WTC11 (cell line): ENCODE measurements at regions not wholly inside any gene's neighbourhood (a gene's known extent, or its start where the extent isn't known, plus 50 kb on each side); places are given as distances from the start of the nearest gene placed in this dataset.

ENCODE experiments used
- ATAC-seq: fragments of 200-7000 bp; cut with Tn5 transposase; 2 replicates; pipeline ENCODE4 v1.10.0; 2021; ENCODE audit warnings: mild to moderate bottlenecking, moderate library complexity
- CTCF ChIA-PET: fragments of 300-600 bp; sonication (Branson Sonifier 250); formaldehyde crosslinking; loops from one replicate; lab custom pipeline; 2021; ENCODE audit warnings: antibody characterized with exemption; lab: Charles Lee
- POLR2A ChIA-PET: fragments of 350-600 bp; sonication (Branson Sonifier 250); formaldehyde crosslinking; loops from one replicate; lab custom pipeline; 2021; ENCODE audit warnings: antibody characterized with exemption; lab: Charles Lee
- DNase-seq: peaks from one replicate; pipeline ENCODE4 v3.0.0; 2021; ENCODE audit warnings: low spot score
- H3K27ac Mint-ChIP-seq: 2 replicates; pipeline ENCODE4 v1.8.0; 2021; ENCODE audit warnings: mixed read lengths
- H3K27me3 Mint-ChIP-seq: 2 replicates; pipeline ENCODE4 v1.8.0; 2021; ENCODE audit warnings: low read depth, mild to moderate bottlenecking, moderate library complexity, mixed read lengths
- H3K36me3 Mint-ChIP-seq: 2 replicates; pipeline ENCODE4 v1.8.0; 2021; ENCODE audit warnings: mixed read lengths
- H3K4me1 Mint-ChIP-seq: 2 replicates; pipeline ENCODE4 v1.8.0; 2022; ENCODE audit warnings: mixed read lengths
- H3K4me3 Mint-ChIP-seq: 2 replicates; pipeline ENCODE4 v1.8.0; 2021; ENCODE audit warnings: mild to moderate bottlenecking, moderate library complexity, mixed read lengths
- H3K9me3 Mint-ChIP-seq: 2 replicates; pipeline ENCODE4 v1.8.0; 2021; ENCODE audit warnings: mixed read lengths
- ATF1 ChIP-seq: sonication (generic); formaldehyde crosslinking; IDR thresholded peaks from 2 replicates; pipeline ENCODE4 v1.8.1; 2023; ENCODE audit warnings: mild to moderate bottlenecking, moderate library complexity, missing genetic modification reagents
- ESRRA ChIP-seq: sonication (generic); formaldehyde crosslinking; IDR thresholded peaks from 2 replicates; pipeline ENCODE4 v1.8.1; 2022; ENCODE audit warnings: mild to moderate bottlenecking, missing genetic modification reagents, borderline replicate concordance
- FOXJ3 ChIP-seq: sonication (generic); formaldehyde crosslinking; IDR thresholded peaks from 2 replicates; pipeline ENCODE4 v1.9.0; 2021; ENCODE audit warnings: missing genetic modification reagents, mild to moderate bottlenecking, borderline replicate concordance
- FOXP1 ChIP-seq: sonication (generic); formaldehyde crosslinking; IDR thresholded peaks from 2 replicates; pipeline ENCODE4 v1.8.0; 2022; ENCODE audit warnings: missing genetic modification reagents, mild to moderate bottlenecking, moderate library complexity, borderline replicate concordance
- GABPB1 ChIP-seq: sonication (generic); formaldehyde crosslinking; IDR thresholded peaks from 2 replicates; pipeline ENCODE4 v1.8.1; 2023; ENCODE audit warnings: mild to moderate bottlenecking, missing genetic modification reagents
- IRF2 ChIP-seq: sonication (generic); formaldehyde crosslinking; IDR thresholded peaks from 2 replicates; pipeline ENCODE4 v1.8.0; 2022; ENCODE audit warnings: low read depth, missing genetic modification reagents, borderline replicate concordance
- JAZF1 ChIP-seq: fragments of 250-450 bp; sonication (Bioruptor Pico); IDR thresholded peaks from 2 replicates; pipeline ENCODE4 v1.9.0; 2021; ENCODE audit warnings: moderate library complexity, mild to moderate bottlenecking, inconsistent platforms
- NR2C2 ChIP-seq: sonication (generic); formaldehyde crosslinking; IDR thresholded peaks from 2 replicates; pipeline ENCODE4 v1.8.0; 2022; ENCODE audit warnings: mild to moderate bottlenecking, missing genetic modification reagents
- OVOL2 ChIP-seq: fragments of 250-450 bp; sonication (Bioruptor Pico); IDR thresholded peaks from 2 replicates; pipeline ENCODE4 v1.9.0; 2021; ENCODE audit warnings: mild to moderate bottlenecking, borderline replicate concordance
- PRRX2 ChIP-seq: fragments of 250-450 bp; sonication (Bioruptor Pico); IDR thresholded peaks from 2 replicates; pipeline ENCODE4 v1.8.0; 2021; ENCODE audit warnings: mild to moderate bottlenecking
- RELA ChIP-seq: sonication (generic); formaldehyde crosslinking; IDR thresholded peaks from 2 replicates; pipeline ENCODE4 v1.8.1; 2022; ENCODE audit warnings: missing genetic modification reagents, mild to moderate bottlenecking, borderline replicate concordance
- SP1 ChIP-seq: sonication (generic); formaldehyde crosslinking; conservative IDR thresholded peaks from 2 replicates; pipeline ENCODE4 v1.8.1; 2022; ENCODE audit warnings: missing genetic modification reagents
- TP53 ChIP-seq: sonication (generic); formaldehyde crosslinking; IDR thresholded peaks from 2 replicates; pipeline ENCODE4 v1.8.1; 2023; ENCODE audit warnings: mild to moderate bottlenecking, missing genetic modification reagents
- ZNF317 ChIP-seq: sonication (generic); formaldehyde crosslinking; IDR thresholded peaks from 2 replicates; pipeline ENCODE4 v1.8.1; 2023; ENCODE audit warnings: low read depth, mild to moderate bottlenecking, moderate library complexity, missing genetic modification reagents, borderline replicate concordance
- ZNF416 ChIP-seq: fragments of 250-450 bp; sonication (Bioruptor Pico); IDR thresholded peaks from 2 replicates; pipeline ENCODE4 v1.9.0; 2021; ENCODE audit warnings: mild to moderate bottlenecking, inconsistent platforms
- TF ChIP-seq, protein P1 (sequence below): sonication (generic); formaldehyde crosslinking; IDR thresholded peaks from 2 replicates; pipeline ENCODE4 v1.8.1; 2023; ENCODE audit warnings: mild to moderate bottlenecking, missing genetic modification reagents, moderate library complexity
- TF ChIP-seq, protein P2 (sequence below): sonication (generic); formaldehyde crosslinking; IDR thresholded peaks from 2 replicates; pipeline ENCODE4 v1.8.0; 2023; ENCODE audit warnings: missing genetic modification reagents
- TF ChIP-seq, protein P3 (sequence below): fragments of 250-450 bp; sonication (Bioruptor Pico); IDR thresholded peaks from 2 replicates; pipeline ENCODE4 v1.9.0; 2021; ENCODE audit warnings: mild to moderate bottlenecking
- TF ChIP-seq, protein P4 (sequence below): sonication (generic); formaldehyde crosslinking; IDR thresholded peaks from 2 replicates; pipeline ENCODE4 v1.8.1; 2023; ENCODE audit warnings: mild to moderate bottlenecking, moderate library complexity, missing genetic modification reagents
- TF ChIP-seq, protein P5 (sequence below): sonication (generic); formaldehyde crosslinking; IDR thresholded peaks from 2 replicates; pipeline ENCODE4 v1.8.0; 2022; ENCODE audit warnings: missing genetic modification reagents
- TF ChIP-seq, protein P6 (sequence below): sonication (generic); formaldehyde crosslinking; IDR thresholded peaks from 2 replicates; pipeline ENCODE4 v1.8.0; 2022; ENCODE audit warnings: mild to moderate bottlenecking, missing genetic modification reagents
- TF ChIP-seq, protein P7 (sequence below): fragments of 250-450 bp; sonication (Bioruptor Pico); IDR thresholded peaks from 2 replicates; pipeline ENCODE4 v2.1.2; 2022; ENCODE audit warnings: mild to moderate bottlenecking, moderate library complexity

DNA sequence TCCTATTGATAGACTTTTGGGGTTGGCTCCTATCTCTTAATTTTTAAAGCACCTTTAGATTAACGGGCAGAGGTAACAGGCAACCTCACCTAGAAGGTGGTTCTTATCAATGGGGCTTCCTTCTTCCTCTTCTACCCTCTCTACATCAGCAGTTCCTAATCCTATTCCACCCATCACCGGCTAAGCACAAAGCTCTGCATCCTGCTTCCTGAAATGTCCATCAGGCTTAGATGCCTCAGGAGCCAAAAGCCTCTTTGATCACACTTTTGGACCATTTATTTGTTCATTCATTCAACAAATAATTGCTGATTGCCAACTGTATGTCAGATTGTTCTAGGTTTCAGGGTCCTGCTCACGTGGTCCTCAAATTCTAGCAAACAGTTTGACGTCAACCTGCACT, 586.0 kb downstream of the TOX3 start:
- ChIA-PET CTCF (no interaction called here), POLR2A (no interaction called here)
- DNase-seq: no peak
- H3K27ac Mint-ChIP-seq: no peak overlapping the region
- H3K4me3 Mint-ChIP-seq: no peak overlapping the region
- no peaks in the 10 kb centered on the region for H3K36me3 Mint-ChIP-seq
- ATAC-seq: no peak
- H3K27me3 Mint-ChIP-seq: peaks cover 2% of the 10 kb centered on the region; the same call in 1 of the 2 replicates
- H3K4me1 Mint-ChIP-seq: 0 out of 2 replicates have a peak, but pooled peaks cover 2% of the 10 kb centered on the region
- TF ChIP-seq FOXJ3 (CRISPR knock-in tag): no peak
- TF ChIP-seq FOXP1 (CRISPR knock-in tag): no peak
- TF ChIP-seq ESRRA (CRISPR knock-in tag): no peak
- TF ChIP-seq NR2C2 (CRISPR knock-in tag): no peak
- no peak for TF ChIP-seq ZNF317 (CRISPR knock-in tag)
- H3K9me3 Mint-ChIP-seq: 0 out of 2 replicates have a peak, but pooled peaks cover 6% of the 10 kb centered on the region

DNA sequence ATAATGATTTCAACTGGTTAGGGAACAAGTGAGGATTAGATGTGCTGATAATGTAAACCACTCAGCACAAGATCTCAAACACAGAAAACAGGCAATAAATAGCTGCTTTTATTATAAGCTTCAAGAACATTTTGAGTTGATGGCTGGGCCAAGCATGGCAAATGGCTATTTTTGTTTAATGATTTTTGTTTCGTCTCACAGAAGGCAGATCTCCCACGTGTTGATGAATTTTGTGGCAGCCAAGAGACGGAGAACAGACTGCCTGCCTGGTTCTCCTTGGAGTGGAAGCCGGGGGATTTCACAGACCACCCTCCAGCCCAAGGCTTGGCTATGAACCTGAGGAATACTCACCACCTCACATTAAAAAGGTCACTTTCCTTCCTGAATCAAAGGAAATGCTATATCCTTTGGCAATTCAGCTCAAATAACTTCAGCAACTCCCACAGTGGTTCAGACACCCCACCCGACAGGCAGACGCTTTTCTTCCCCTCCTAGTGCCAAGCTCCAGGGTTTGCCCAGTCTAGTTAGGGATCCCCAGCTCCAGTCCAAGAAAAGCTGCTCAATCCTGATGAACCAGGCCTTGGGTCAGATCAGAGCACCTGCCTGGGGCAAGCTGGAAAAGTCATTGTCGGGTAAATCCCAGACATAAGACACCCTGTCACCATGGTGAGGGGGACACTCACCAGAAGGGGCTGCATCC, 593.5 kb downstream of the TOX3 start:
- CTCF ChIA-PET: interaction anchor here (0.6 to 1.7 kb wide), 4 partner anchors 10 to 1497 kb away, joined by 3 to 7 read pairs (median 3); no protein-coding TSS in a partner anchor
- TF ChIP-seq SP1 (CRISPR knock-in tag) (no peak), ZNF416 (CRISPR knock-in tag) (no peak), IRF2 (no peak), OVOL2 (CRISPR knock-in tag) (no peak), TP53 (CRISPR knock-in tag) (no peak), ATF1 (CRISPR knock-in tag) (no peak), JAZF1 (CRISPR knock-in tag) (no peak), PRRX2 (CRISPR knock-in tag) (no peak), GABPB1 (no peak), RELA (CRISPR knock-in tag) (no peak)
- TF ChIP-seq, protein P1, sequence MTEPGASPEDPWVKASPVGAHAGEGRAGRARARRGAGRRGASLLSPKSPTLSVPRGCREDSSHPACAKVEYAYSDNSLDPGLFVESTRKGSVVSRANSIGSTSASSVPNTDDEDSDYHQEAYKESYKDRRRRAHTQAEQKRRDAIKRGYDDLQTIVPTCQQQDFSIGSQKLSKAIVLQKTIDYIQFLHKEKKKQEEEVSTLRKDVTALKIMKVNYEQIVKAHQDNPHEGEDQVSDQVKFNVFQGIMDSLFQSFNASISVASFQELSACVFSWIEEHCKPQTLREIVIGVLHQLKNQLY: no peak
- TF ChIP-seq, protein P2, sequence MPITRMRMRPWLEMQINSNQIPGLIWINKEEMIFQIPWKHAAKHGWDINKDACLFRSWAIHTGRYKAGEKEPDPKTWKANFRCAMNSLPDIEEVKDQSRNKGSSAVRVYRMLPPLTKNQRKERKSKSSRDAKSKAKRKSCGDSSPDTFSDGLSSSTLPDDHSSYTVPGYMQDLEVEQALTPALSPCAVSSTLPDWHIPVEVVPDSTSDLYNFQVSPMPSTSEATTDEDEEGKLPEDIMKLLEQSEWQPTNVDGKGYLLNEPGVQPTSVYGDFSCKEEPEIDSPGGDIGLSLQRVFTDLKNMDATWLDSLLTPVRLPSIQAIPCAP (CRISPR knock-in tag): no peak
- TF ChIP-seq, protein P3, sequence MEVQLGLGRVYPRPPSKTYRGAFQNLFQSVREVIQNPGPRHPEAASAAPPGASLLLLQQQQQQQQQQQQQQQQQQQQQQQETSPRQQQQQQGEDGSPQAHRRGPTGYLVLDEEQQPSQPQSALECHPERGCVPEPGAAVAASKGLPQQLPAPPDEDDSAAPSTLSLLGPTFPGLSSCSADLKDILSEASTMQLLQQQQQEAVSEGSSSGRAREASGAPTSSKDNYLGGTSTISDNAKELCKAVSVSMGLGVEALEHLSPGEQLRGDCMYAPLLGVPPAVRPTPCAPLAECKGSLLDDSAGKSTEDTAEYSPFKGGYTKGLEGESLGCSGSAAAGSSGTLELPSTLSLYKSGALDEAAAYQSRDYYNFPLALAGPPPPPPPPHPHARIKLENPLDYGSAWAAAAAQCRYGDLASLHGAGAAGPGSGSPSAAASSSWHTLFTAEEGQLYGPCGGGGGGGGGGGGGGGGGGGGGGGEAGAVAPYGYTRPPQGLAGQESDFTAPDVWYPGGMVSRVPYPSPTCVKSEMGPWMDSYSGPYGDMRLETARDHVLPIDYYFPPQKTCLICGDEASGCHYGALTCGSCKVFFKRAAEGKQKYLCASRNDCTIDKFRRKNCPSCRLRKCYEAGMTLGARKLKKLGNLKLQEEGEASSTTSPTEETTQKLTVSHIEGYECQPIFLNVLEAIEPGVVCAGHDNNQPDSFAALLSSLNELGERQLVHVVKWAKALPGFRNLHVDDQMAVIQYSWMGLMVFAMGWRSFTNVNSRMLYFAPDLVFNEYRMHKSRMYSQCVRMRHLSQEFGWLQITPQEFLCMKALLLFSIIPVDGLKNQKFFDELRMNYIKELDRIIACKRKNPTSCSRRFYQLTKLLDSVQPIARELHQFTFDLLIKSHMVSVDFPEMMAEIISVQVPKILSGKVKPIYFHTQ (CRISPR knock-in tag): no peak
- TF ChIP-seq, protein P4, sequence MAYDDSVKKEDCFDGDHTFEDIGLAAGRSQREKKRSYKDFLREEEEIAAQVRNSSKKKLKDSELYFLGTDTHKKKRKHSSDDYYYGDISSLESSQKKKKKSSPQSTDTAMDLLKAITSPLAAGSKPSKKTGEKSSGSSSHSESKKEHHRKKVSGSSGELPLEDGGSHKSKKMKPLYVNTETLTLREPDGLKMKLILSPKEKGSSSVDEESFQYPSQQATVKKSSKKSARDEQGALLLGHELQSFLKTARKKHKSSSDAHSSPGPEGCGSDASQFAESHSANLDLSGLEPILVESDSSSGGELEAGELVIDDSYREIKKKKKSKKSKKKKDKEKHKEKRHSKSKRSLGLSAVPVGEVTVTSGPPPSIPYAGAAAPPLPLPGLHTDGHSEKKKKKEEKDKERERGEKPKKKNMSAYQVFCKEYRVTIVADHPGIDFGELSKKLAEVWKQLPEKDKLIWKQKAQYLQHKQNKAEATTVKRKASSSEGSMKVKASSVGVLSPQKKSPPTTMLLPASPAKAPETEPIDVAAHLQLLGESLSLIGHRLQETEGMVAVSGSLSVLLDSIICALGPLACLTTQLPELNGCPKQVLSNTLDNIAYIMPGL (CRISPR knock-in tag): no peak
- TF ChIP-seq, protein P5, sequence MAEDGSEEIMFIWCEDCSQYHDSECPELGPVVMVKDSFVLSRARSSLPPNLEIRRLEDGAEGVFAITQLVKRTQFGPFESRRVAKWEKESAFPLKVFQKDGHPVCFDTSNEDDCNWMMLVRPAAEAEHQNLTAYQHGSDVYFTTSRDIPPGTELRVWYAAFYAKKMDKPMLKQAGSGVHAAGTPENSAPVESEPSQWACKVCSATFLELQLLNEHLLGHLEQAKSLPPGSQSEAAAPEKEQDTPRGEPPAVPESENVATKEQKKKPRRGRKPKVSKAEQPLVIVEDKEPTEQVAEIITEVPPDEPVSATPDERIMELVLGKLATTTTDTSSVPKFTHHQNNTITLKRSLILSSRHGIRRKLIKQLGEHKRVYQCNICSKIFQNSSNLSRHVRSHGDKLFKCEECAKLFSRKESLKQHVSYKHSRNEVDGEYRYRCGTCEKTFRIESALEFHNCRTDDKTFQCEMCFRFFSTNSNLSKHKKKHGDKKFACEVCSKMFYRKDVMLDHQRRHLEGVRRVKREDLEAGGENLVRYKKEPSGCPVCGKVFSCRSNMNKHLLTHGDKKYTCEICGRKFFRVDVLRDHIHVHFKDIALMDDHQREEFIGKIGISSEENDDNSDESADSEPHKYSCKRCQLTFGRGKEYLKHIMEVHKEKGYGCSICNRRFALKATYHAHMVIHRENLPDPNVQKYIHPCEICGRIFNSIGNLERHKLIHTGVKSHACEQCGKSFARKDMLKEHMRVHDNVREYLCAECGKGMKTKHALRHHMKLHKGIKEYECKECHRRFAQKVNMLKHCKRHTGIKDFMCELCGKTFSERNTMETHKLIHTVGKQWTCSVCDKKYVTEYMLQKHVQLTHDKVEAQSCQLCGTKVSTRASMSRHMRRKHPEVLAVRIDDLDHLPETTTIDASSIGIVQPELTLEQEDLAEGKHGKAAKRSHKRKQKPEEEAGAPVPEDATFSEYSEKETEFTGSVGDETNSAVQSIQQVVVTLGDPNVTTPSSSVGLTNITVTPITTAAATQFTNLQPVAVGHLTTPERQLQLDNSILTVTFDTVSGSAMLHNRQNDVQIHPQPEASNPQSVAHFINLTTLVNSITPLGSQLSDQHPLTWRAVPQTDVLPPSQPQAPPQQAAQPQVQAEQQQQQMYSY (CRISPR knock-in tag): no peak
- TF ChIP-seq, protein P6, sequence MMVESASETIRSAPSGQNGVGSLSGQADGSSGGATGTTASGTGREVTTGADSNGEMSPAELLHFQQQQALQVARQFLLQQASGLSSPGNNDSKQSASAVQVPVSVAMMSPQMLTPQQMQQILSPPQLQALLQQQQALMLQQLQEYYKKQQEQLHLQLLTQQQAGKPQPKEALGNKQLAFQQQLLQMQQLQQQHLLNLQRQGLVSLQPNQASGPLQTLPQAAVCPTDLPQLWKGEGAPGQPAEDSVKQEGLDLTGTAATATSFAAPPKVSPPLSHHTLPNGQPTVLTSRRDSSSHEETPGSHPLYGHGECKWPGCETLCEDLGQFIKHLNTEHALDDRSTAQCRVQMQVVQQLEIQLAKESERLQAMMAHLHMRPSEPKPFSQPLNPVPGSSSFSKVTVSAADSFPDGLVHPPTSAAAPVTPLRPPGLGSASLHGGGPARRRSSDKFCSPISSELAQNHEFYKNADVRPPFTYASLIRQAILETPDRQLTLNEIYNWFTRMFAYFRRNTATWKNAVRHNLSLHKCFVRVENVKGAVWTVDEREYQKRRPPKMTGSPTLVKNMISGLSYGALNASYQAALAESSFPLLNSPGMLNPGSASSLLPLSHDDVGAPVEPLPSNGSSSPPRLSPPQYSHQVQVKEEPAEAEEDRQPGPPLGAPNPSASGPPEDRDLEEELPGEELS (CRISPR knock-in tag): no peak
- TF ChIP-seq, protein P7, sequence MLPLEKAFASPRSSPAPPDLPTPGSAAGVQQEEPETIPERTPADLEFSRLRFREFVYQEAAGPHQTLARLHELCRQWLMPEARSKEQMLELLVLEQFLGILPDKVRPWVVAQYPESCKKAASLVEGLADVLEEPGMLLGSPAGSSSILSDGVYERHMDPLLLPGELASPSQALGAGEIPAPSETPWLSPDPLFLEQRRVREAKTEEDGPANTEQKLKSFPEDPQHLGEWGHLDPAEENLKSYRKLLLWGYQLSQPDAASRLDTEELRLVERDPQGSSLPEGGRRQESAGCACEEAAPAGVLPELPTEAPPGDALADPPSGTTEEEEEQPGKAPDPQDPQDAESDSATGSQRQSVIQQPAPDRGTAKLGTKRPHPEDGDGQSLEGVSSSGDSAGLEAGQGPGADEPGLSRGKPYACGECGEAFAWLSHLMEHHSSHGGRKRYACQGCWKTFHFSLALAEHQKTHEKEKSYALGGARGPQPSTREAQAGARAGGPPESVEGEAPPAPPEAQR (CRISPR knock-in tag): no peak

More for the DNA sequence above, 593.5 kb downstream of the TOX3 start:
- no peak for ATAC-seq
- no peaks in the 10 kb centered on the region for H3K9me3 Mint-ChIP-seq
- no peak overlapping the region for H3K27ac Mint-ChIP-seq
- DNase-seq: no peak
- no peaks in the 10 kb centered on the region for H3K36me3 Mint-ChIP-seq
- POLR2A ChIA-PET: no interaction called here
- H3K27me3 Mint-ChIP-seq: no peaks in the 10 kb centered on the region
- no peak overlapping the region for H3K4me3 Mint-ChIP-seq
- peaks cover 59% of the 10 kb centered on the region for H3K4me1 Mint-ChIP-seq
